ENCODE measurements at regions not wholly inside any gene's neighbourhood (a gene's known extent, or its start where the extent isn't known, plus 50 kb on each side); places are given as distances from the start of the nearest gene placed in this dataset.

GRCh38 chr3:139235192-139235591, 108.6 kb upstream of the MRPS22 start:
- no peaks in the 10 kb centered on the region for H3K36me3 ChIP-seq (ENCODE audit: control insufficient read depth, insufficient read depth, low read length)

More at GRCh38 chr3:139235192-139235591, 108.6 kb upstream of the MRPS22 start:
- Histone ChIP-seq H3K79me1 (ENCODE audit: low read depth in 1 of 2, low read length in 2 of 2) (no peaks in the 10 kb centered on the region), H3K27me3 (ENCODE audit: control insufficient read depth, insufficient read depth, low read length) (peaks cover 20% of the 10 kb centered on the region), H2BK5ac (ENCODE audit: low read depth, low read length, poor library complexity, severe bottlenecking) (no peak overlapping the region), H3K4me2 (ENCODE audit: low read depth, low read length) (no peak overlapping the region), H3K18ac (ENCODE audit: low read depth, low read length) (no peak overlapping the region), H3K23ac (ENCODE audit: low read depth, low read length) (no peak overlapping the region), H2AK9ac (replicated peaks; ENCODE audit: low read depth, low read length, poor library complexity) (no peak overlapping the region), H2AK5ac (ENCODE audit: low read depth, low read length) (no peak overlapping the region), H4K20me1 (ENCODE audit: insufficient read depth, low read length) (no peaks in the 10 kb centered on the region), H2BK20ac (ENCODE audit: low read depth, low read length) (no peak overlapping the region), H4K5ac (ENCODE audit: low read depth, low read length) (no peak overlapping the region), H3K4ac (ENCODE audit: low read depth, low read length) (no peak overlapping the region), H4K91ac (ENCODE audit: insufficient read depth, low read depth, low read length) (no peak overlapping the region), H3K27ac (ENCODE audit: insufficient read depth, low read length) (no peak overlapping the region), H3K9me1 (ENCODE audit: insufficient read depth, low read length) (no peaks in the 10 kb centered on the region; the same call in 1 of the 2 replicates), H3K4me3 (ENCODE audit: insufficient read depth, low read depth, low read length) (no peak overlapping the region), H2AFZ (replicated peaks; ENCODE audit: low read length, poor library complexity) (no peak overlapping the region), H3K56ac (ENCODE audit: extremely low read depth, insufficient read depth, low read length) (no peak overlapping the region), H3K9me3 (ENCODE audit: control insufficient read depth, insufficient read depth, low read length) (no peaks in the 10 kb centered on the region), H3K14ac (replicated peaks; ENCODE audit: low read depth, low read length) (no peak overlapping the region), H2BK120ac (ENCODE audit: low read depth, low read length) (no peak overlapping the region), H3K4me1 (ENCODE audit: control insufficient read depth, insufficient read depth, low read length) (no peaks in the 10 kb centered on the region), H2BK15ac (ENCODE audit: low read depth, low read length) (no peak overlapping the region), H3K9ac (ENCODE audit: low read depth, low read length) (no peak overlapping the region), H4K8ac (ENCODE audit: low read depth in 2 of 2, low read length in 2 of 2) (no peak overlapping the region)
- dilution Hi-C loops (cut with HindIII; ENCODE audit: low sequenced_read_pairs, unreplicated experiment) (no loop called here), in situ Hi-C loops (cut with MboI; ENCODE audit: low sequenced_read_pairs) (no loop called here), intact Hi-C loops (cut with micrococcal nuclease) (no loop called here)
- ChIA-PET CTCF (no interaction called here), POLR2A (ENCODE audit: unreplicated experiment) (no interaction called here)
- ATAC-seq (ENCODE audit: low read depth), result no peak
- TF ChIP-seq RCOR1 (IDR thresholded peaks at IDR 0.05; ENCODE audit: insufficient replicate concordance, low read length) (no peak), BHLHE40 (IDR thresholded peaks at IDR 0.05; ENCODE audit: low read depth, low read length) (no peak), RFX5 (IDR thresholded peaks at IDR 0.05; ENCODE audit: low read depth, low read length) (no peak), CEBPB (IDR thresholded peaks at IDR 0.05; ENCODE audit: low read depth, low read length) (no peak), ELK1 (IDR thresholded peaks at IDR 0.05; ENCODE audit: borderline replicate concordance, low read depth, low read length) (no peak), MAZ (IDR thresholded peaks at IDR 0.05; ENCODE audit: borderline replicate concordance, low read depth, low read length) (no peak), MXI1 (IDR thresholded peaks at IDR 0.05; ENCODE audit: borderline replicate concordance, low read depth, low read length) (no peak), USF2 (IDR thresholded peaks at IDR 0.05; ENCODE audit: low read depth, low read length) (no peak), MAFK (IDR thresholded peaks at IDR 0.05; ENCODE audit: low read depth, low read length) (no peak), CTCF (conservative IDR thresholded peaks at IDR 0.05; ENCODE audit: low read depth, low read length) (no peak), CHD1 (IDR thresholded peaks at IDR 0.05; ENCODE audit: low read depth, low read length) (no peak), FOS (IDR thresholded peaks at IDR 0.05; ENCODE audit: low read depth, low read length) (no peak), SMC3 (IDR thresholded peaks at IDR 0.05; ENCODE audit: low read depth, low read length) (no peak), RAD21 (IDR thresholded peaks at IDR 0.05; ENCODE audit: low read length) (no peak)
- no TSS peak for BruUV-seq (replicated peaks)
- no peak for DNase-seq
- WGBS, 2 experiments (ENCODE audit: extremely low coverage in 2 of 2, insufficient read length in 1 of 2), result 40% methylated on average over 1 of the region's 1 CpG; no CpG with 5 or more reads in 1 of the 2 experiments

All from IMR-90 (cell line).